PC-9 (cell line): ENCODE measurements at regions not wholly inside any gene's neighbourhood (a gene's known extent, or its start where the extent isn't known, plus 50 kb on each side); places are given as distances from the start of the nearest gene placed in this dataset.

ENCODE experiments used
- BruUV-seq: library from RNA; stranded (reverse); fragments of 400-500 nt; replicated peaks from 2 replicates; lab custom pipeline; 2021; lab: Mats Ljungman, UMichigan
- CTCF ChIA-PET: fragments of 300-600 bp; sonication (Branson Sonifier 250); formaldehyde crosslinking; loops from one replicate; lab custom pipeline; 2022; ENCODE audit warnings: antibody characterized with exemption; lab: Charles Lee
- POLR2A ChIA-PET: fragments of 300-600 bp; sonication (Branson Sonifier 250); formaldehyde crosslinking; loops from one replicate; lab custom pipeline; 2022; ENCODE audit warnings: antibody characterized with exemption; ENCODE audit not compliant: unreplicated experiment; lab: Charles Lee
- DNase-seq, 2 experiments: peaks; one replicate each; pipeline versions ENCODE4 v3.0.0 to v3.0.0-alpha.2; 2015 to 2022; ENCODE audit warnings: mixed read lengths in 1 of 2
- H2AFZ ChIP-seq: fragments of 200-600 bp; sonication (generic); 2 replicates; pipeline ENCODE4 v1.8.1; 2017; ENCODE audit warnings: antibody characterized with exemption
- H3F3A ChIP-seq: fragments of 200-600 bp; sonication (generic); 2 replicates; pipeline ENCODE4 v1.8.1; 2017; ENCODE audit warnings: antibody characterized with exemption, mild to moderate bottlenecking, low read depth; ENCODE audit not compliant: insufficient read depth
- H3K27ac ChIP-seq: fragments of 200-600 bp; sonication (generic); 2 replicates; pipeline ENCODE4 v1.6.1; 2016; ENCODE audit warnings: mixed run types
- H3K27me3 ChIP-seq: fragments of 200-600 bp; sonication (generic); 2 replicates; pipeline ENCODE4 v1.6.1; 2016; ENCODE audit warnings: low read depth, mixed run types; ENCODE audit not compliant: insufficient read depth
- H3K36me3 ChIP-seq: fragments of 200-600 bp; sonication (generic); 2 replicates; pipeline ENCODE4 v1.6.1; 2016; ENCODE audit warnings: low read depth, mixed run types
- H3K4me1 ChIP-seq: fragments of 200-600 bp; sonication (generic); replicated peaks from 2 replicates; pipeline ENCODE4 v1.6.1; 2016; ENCODE audit warnings: mixed run types; ENCODE audit not compliant: insufficient read depth
- H3K4me2 ChIP-seq: fragments of 200-600 bp; sonication (generic); 2 replicates; pipeline ENCODE4 v1.6.1; 2017; ENCODE audit warnings: mixed run types
- H3K4me3 ChIP-seq: fragments of 200-600 bp; sonication (generic); 2 replicates; pipeline ENCODE4 v1.6.1; 2016; ENCODE audit warnings: mixed run types
- H3K79me2 ChIP-seq: fragments of 200-600 bp; sonication (generic); 2 replicates; pipeline ENCODE4 v1.6.1; 2017; ENCODE audit warnings: low read depth, mixed run types
- H3K9me2 ChIP-seq: fragments of 200-600 bp; sonication (generic); 2 replicates; pipeline ENCODE4 v1.8.1; 2017; ENCODE audit warnings: mild to moderate bottlenecking; ENCODE audit not compliant: insufficient read depth
- H3K9me3 ChIP-seq: fragments of 200-600 bp; sonication (generic); 2 replicates; pipeline ENCODE4 v1.8.1; 2016; ENCODE audit warnings: low read depth; ENCODE audit not compliant: insufficient read depth
- H4K20me1 ChIP-seq: fragments of 200-600 bp; sonication (generic); 2 replicates; pipeline ENCODE4 v1.8.1; 2017; ENCODE audit not compliant: insufficient read depth
- EZH2 ChIP-seq: fragments of 200-600 bp; sonication (generic); IDR thresholded peaks from 2 replicates; pipeline ENCODE4 v1.8.0; 2017; ENCODE audit warnings: antibody characterized with exemption, low read depth
- intact Hi-C: fragments of 100-400 bp; cut with micrococcal nuclease; formaldehyde crosslinking; loops from one replicate; pipeline ENCODE4 v1.10.0; 2022; ENCODE audit not compliant: unreplicated experiment
- TF ChIP-seq, protein P1 (sequence below): fragments of 200-600 bp; sonication (generic); conservative IDR thresholded peaks from 2 replicates; pipeline ENCODE4 v1.6.1; 2017; ENCODE audit warnings: mixed run types, antibody characterized with exemption, mild to moderate bottlenecking, moderate library complexity

DNA sequence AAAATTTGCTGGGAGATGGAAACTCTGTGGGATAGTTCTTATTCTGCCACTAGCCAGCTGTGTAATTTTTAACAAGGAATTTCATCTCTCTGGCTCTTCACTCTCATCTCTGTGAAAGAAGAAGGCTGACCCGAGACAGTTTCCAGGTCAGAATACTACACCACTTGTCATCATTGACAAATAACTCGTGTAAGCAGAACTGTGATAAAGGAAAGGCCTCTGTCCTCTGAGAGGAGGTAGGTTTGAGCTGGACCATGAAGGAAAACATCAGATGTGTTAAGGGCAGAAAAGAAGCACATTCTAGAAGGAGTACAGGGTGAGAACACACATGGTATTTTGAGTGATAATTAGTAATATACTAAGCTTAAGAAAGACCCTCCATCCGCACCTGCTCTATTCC lies 211.4 kb upstream of the DDX18 start:
- H3K4me2 ChIP-seq = no peak overlapping the region
- no peak for DNase-seq
- ChIA-PET CTCF (no interaction called here), POLR2A (no interaction called here)
- H3F3A ChIP-seq = no peaks in the 10 kb centered on the region
- H3K27ac ChIP-seq = no peak overlapping the region
- H3K27me3 ChIP-seq = peaks cover 21% of the 10 kb centered on the region
- no peaks in the 10 kb centered on the region for H3K4me1 ChIP-seq
- no peaks in the 10 kb centered on the region for H4K20me1 ChIP-seq
- no peaks in the 10 kb centered on the region for H3K79me2 ChIP-seq
- no peaks in the 10 kb centered on the region for H3K9me3 ChIP-seq
- TF ChIP-seq, protein P1, sequence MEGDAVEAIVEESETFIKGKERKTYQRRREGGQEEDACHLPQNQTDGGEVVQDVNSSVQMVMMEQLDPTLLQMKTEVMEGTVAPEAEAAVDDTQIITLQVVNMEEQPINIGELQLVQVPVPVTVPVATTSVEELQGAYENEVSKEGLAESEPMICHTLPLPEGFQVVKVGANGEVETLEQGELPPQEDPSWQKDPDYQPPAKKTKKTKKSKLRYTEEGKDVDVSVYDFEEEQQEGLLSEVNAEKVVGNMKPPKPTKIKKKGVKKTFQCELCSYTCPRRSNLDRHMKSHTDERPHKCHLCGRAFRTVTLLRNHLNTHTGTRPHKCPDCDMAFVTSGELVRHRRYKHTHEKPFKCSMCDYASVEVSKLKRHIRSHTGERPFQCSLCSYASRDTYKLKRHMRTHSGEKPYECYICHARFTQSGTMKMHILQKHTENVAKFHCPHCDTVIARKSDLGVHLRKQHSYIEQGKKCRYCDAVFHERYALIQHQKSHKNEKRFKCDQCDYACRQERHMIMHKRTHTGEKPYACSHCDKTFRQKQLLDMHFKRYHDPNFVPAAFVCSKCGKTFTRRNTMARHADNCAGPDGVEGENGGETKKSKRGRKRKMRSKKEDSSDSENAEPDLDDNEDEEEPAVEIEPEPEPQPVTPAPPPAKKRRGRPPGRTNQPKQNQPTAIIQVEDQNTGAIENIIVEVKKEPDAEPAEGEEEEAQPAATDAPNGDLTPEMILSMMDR = no peak
- no peak for TF ChIP-seq EZH2
- H2AFZ ChIP-seq = no peak overlapping the region
- H3K9me2 ChIP-seq = no peaks in the 10 kb centered on the region
- no peak overlapping the region for H3K4me3 ChIP-seq
- intact Hi-C loops = no loop called here
- H3K36me3 ChIP-seq = no peaks in the 10 kb centered on the region
- BruUV-seq = no TSS peak

DNA sequence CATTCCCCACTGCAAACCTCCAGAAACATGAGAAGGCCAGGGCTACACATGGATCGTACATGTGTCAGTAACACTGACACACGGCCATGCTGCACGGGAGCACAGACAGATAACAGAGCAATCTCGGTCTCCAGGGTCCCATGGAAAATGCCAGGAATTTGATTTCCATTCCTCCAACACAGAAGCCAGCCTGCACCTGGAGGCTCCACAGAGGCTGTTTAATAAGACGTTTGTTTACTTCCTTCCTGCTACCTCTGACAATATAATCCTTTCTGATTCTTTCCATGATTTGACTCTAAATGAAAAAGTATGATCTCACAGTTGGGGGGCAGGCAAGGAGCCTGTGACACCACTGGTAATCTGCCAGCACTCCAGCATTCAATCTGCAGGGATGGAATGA lies 210.9 kb upstream of the DDX18 start:
- BruUV-seq = no TSS peak
- intact Hi-C loops = no loop called here
- Histone ChIP-seq H3F3A (no peaks in the 10 kb centered on the region), H3K4me1 (no peaks in the 10 kb centered on the region), H3K27me3 (peaks cover 21% of the 10 kb centered on the region), H2AFZ (no peak overlapping the region), H3K9me3 (no peaks in the 10 kb centered on the region), H3K79me2 (no peaks in the 10 kb centered on the region), H4K20me1 (no peaks in the 10 kb centered on the region), H3K4me2 (no peak overlapping the region), H3K9me2 (no peaks in the 10 kb centered on the region), H3K4me3 (no peak overlapping the region), H3K27ac (no peak overlapping the region), H3K36me3 (no peaks in the 10 kb centered on the region)
- CTCF ChIA-PET = no interaction called here
- POLR2A ChIA-PET = no interaction called here
- no peak for DNase-seq
- TF ChIP-seq, protein P1 = no peak
- TF ChIP-seq EZH2 = no peak

DNA sequence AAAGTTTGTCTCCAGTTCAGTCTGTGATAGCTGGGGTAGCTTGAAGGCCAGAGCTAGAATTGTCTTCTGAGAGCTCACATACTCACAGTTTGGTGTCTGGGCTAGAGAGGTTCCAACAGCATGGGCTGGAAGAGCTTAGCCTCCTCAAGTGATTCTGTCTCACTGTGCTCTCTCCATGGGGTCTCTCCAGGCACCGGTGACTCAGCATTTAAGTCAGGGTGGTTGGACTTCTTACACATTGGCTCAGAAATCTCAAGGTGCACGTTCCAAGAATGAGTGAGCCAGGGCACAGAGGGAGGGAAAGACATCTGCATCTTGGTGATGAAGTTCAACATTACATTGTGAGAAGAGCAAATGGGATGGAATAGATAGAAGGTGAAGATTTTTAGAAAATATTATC lies 207.3 kb upstream of the DDX18 start:
- Histone ChIP-seq H3K4me2 (no peak overlapping the region), H3K27ac (no peak overlapping the region), H3K9me3 (no peaks in the 10 kb centered on the region), H3K9me2 (no peaks in the 10 kb centered on the region), H2AFZ (no peak overlapping the region), H3K79me2 (no peaks in the 10 kb centered on the region), H3K4me1 (no peaks in the 10 kb centered on the region), H3K36me3 (no peaks in the 10 kb centered on the region), H3K4me3 (no peak overlapping the region), H4K20me1 (no peaks in the 10 kb centered on the region), H3F3A (no peaks in the 10 kb centered on the region), H3K27me3 (peaks cover 27% of the 10 kb centered on the region)
- CTCF ChIA-PET = no interaction called here
- POLR2A ChIA-PET = no interaction called here
- no TSS peak for BruUV-seq
- TF ChIP-seq, protein P1 = no peak
- TF ChIP-seq EZH2 = no peak
- no peak for DNase-seq
- intact Hi-C loops = no loop called here
